ENCODE measurements at regions not wholly inside any gene's neighbourhood (a gene's known extent, or its start where the extent isn't known, plus 50 kb on each side); places are given as distances from the start of the nearest gene placed in this dataset.
"Not testable (repeated sequence)": the region's sequence is repeated elsewhere in the genome, so short reads cannot be mapped to it uniquely, and the experiment has no call there.

GRCh38 chr9:88875400-88876120 lies 115.7 kb upstream of the S1PR3 start:
- Mint-ChIP-seq H3K36me3 (no peaks in the 10 kb centered on the region), H3K27ac (no peak overlapping the region), H3K4me1 (no peaks in the 10 kb centered on the region), H3K4me3 (no peak overlapping the region), H3K9me3 (peaks cover 0 to 5% (median 0%) of the 10 kb centered on the region in 7 donors), H3K27me3 (peaks cover 19% of the 10 kb centered on the region)
- no peaks in the 10 kb centered on the region for H3K4me1 ChIP-seq (ENCODE audit: control insufficient read depth, insufficient read depth, low read length, poor library complexity, severe bottlenecking)
- peaks cover 4% of the 10 kb centered on the region for H3K27me3 ChIP-seq (ENCODE audit: control insufficient read depth, insufficient read depth, low read length)
- ATAC-seq (ENCODE audit: low read depth in 2 of 2) (no peak), DNase-seq (no peak)
- no peak overlapping the region for H3K4me3 ChIP-seq (ENCODE audit: low read depth, low read length)
- H3K9me3 ChIP-seq (ENCODE audit: control insufficient read depth in 2 of 2, low read length in 2 of 2) = no peaks in the 10 kb centered on the region
- no peaks in the 10 kb centered on the region for H3K36me3 ChIP-seq (ENCODE audit: control insufficient read depth, insufficient read depth, low read length)
- no peak overlapping the region for H3K27ac ChIP-seq (ENCODE audit: insufficient read depth, low read length, poor library complexity, severe bottlenecking)

- peaks cover 4% of the 10 kb centered on the region for H3K27me3 ChIP-seq (ENCODE audit: control insufficient read depth, insufficient read depth, low read length)
- Mint-ChIP-seq H3K27me3 (peaks cover 29% of the 10 kb centered on the region), H3K36me3 (no peaks in the 10 kb centered on the region), H3K4me3 (no peak overlapping the region), H3K4me1 (peaks cover 0 to 10% (median 6%) of the 10 kb centered on the region in 4 donors), H3K27ac (no peak overlapping the region), H3K9me3 (peaks cover 0 to 15% (median 3%) of the 10 kb centered on the region in 7 donors)
- no peak overlapping the region for H3K4me3 ChIP-seq (ENCODE audit: low read depth, low read length)
- no peak for DNase-seq
- no peaks in the 10 kb centered on the region for H3K4me1 ChIP-seq (ENCODE audit: control insufficient read depth, insufficient read depth, low read length, poor library complexity, severe bottlenecking)
- no peak overlapping the region for H3K27ac ChIP-seq (ENCODE audit: insufficient read depth, low read length, poor library complexity, severe bottlenecking)
- H3K36me3 ChIP-seq (ENCODE audit: control insufficient read depth, insufficient read depth, low read length) = no peaks in the 10 kb centered on the region
- H3K9me3 ChIP-seq (ENCODE audit: control insufficient read depth in 2 of 2, low read length in 2 of 2) = no peaks in the 10 kb centered on the region
- ATAC-seq (ENCODE audit: low read depth in 2 of 2) = no peak
These were observed 111.1 kb upstream of the S1PR3 start for GRCh38 chr9:88880199-88880598.

DNA sequence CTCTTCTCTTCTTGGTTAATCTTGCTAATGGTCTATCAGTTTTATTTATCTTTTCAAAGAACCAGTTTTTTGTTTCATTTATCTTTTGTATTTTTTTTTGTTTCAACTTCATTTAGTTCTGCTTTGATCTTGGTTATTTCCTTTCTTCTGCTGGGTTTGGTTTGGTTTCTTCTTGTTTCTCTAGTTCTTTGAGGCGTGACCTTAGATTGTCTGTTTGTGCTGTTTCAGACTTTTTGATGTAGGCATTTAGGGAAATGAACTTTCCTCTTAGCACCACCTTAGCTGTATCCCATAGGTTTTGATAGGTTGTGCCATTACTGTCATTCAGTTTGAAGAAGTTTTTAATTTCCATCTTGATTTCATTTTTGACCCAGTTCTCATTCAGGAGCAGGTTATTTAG lies 107.0 kb upstream of the S1PR3 start:
- not testable (repeated sequence) for H3K36me3 ChIP-seq (ENCODE audit: control insufficient read depth, insufficient read depth, low read length); DNase-seq; H3K9me3 ChIP-seq (ENCODE audit: control insufficient read depth in 2 of 2, low read length in 2 of 2); H3K4me1 ChIP-seq (ENCODE audit: control insufficient read depth, insufficient read depth, low read length, poor library complexity, severe bottlenecking); H3K27me3 ChIP-seq (ENCODE audit: control insufficient read depth, insufficient read depth, low read length); H3K27ac ChIP-seq (ENCODE audit: insufficient read depth, low read length, poor library complexity, severe bottlenecking); ATAC-seq (ENCODE audit: low read depth in 2 of 2); H3K4me3 Mint-ChIP-seq; H3K36me3 Mint-ChIP-seq; H3K27ac Mint-ChIP-seq; H3K4me3 ChIP-seq (ENCODE audit: low read depth, low read length)
- Mint-ChIP-seq H3K9me3 (peaks cover 0 to 17% (median 3%) of the 10 kb centered on the region in 7 donors), H3K27me3 (peaks cover 38% of the 10 kb centered on the region), H3K4me1 (peaks cover 0 to 10% (median 6%) of the 10 kb centered on the region in 4 donors)

- not testable (repeated sequence) for H3K9me3 ChIP-seq (ENCODE audit: control insufficient read depth in 2 of 2, low read length in 2 of 2); H3K27me3 ChIP-seq (ENCODE audit: control insufficient read depth, insufficient read depth, low read length); H3K4me3 ChIP-seq (ENCODE audit: low read depth, low read length); H3K27ac ChIP-seq (ENCODE audit: insufficient read depth, low read length, poor library complexity, severe bottlenecking); H3K36me3 ChIP-seq (ENCODE audit: control insufficient read depth, insufficient read depth, low read length); ATAC-seq (ENCODE audit: low read depth in 2 of 2); H3K4me1 ChIP-seq (ENCODE audit: control insufficient read depth, insufficient read depth, low read length, poor library complexity, severe bottlenecking); H3K4me3 Mint-ChIP-seq; H3K36me3 Mint-ChIP-seq; DNase-seq
- H3K27me3 Mint-ChIP-seq = peaks cover 44% of the 10 kb centered on the region
- peak overlapping the region in 1 of 3 donors; percentile 18 for H3K27ac Mint-ChIP-seq
- H3K4me1 Mint-ChIP-seq = peaks cover 0 to 12% (median 6%) of the 10 kb centered on the region in 4 donors
- H3K9me3 Mint-ChIP-seq = peaks cover 0 to 17% (median 2%) of the 10 kb centered on the region in 7 donors
These were observed 104.5 kb upstream of the S1PR3 start for GRCh38 chr9:88886762-88887161.

DNA sequence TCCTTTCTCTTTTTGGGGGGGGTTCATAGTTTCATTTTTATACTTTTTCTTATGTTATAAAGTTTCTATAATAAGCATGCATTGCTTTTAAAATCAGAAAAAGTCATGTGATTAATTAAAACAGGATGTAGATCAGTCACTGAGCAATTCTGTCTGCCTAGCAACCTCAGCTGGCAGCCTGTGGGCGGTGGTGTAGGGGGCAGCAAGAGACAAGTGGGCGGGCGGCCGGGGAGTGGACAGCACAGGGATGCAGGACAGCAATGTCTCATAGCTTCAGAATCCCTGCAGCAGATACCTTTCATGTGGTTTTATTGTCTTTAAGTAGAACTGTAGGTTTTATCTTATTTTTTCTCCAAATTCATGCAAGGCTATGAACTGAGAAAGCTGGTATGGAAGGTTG lies 101.9 kb upstream of the S1PR3 start:
- peaks cover 0 to 9% (median 1%) of the 10 kb centered on the region in 4 donors for H3K4me1 Mint-ChIP-seq
- H3K9me3 Mint-ChIP-seq = peaks cover 0 to 3% (median 0%) of the 10 kb centered on the region in 7 donors
- no peak overlapping the region for H3K4me3 Mint-ChIP-seq
- no peaks in the 10 kb centered on the region for H3K4me1 ChIP-seq (ENCODE audit: control insufficient read depth, insufficient read depth, low read length, poor library complexity, severe bottlenecking)
- ATAC-seq (ENCODE audit: low read depth in 2 of 2) = no peak
- H3K36me3 Mint-ChIP-seq = no peaks in the 10 kb centered on the region
- DNase-seq = no peak
- H3K27me3 Mint-ChIP-seq = peaks cover 35% of the 10 kb centered on the region
- peaks cover 2% of the 10 kb centered on the region for H3K27me3 ChIP-seq (ENCODE audit: control insufficient read depth, insufficient read depth, low read length)
- H3K36me3 ChIP-seq (ENCODE audit: control insufficient read depth, insufficient read depth, low read length) = no peaks in the 10 kb centered on the region
- H3K4me3 ChIP-seq (ENCODE audit: low read depth, low read length) = no peak overlapping the region
- H3K27ac ChIP-seq (ENCODE audit: insufficient read depth, low read length, poor library complexity, severe bottlenecking) = no peak overlapping the region
- peak overlapping the region in 1 of 3 donors; percentile 72 for H3K27ac Mint-ChIP-seq
- H3K9me3 ChIP-seq (ENCODE audit: control insufficient read depth in 2 of 2, low read length in 2 of 2) = no peaks in the 10 kb centered on the region

DNA sequence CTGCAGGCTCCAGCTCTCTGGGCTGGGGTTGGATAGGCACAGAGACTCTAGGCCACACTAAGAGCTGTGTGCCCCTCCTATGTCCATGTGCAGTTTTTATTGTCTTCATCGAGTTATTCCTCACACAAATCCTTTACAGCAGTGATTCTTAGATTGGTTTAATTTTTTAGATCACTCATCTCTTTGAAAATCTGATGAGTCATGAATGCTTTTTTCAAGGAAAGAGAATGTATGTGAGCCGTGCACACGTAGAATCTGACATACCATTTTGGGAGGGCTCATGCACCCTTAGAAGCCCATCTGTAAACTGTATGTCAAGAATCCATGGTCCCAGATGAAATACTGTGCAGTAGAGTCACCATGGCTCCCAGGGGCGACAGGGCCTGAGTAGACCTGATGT lies 100.7 kb upstream of the S1PR3 start:
- Mint-ChIP-seq H3K27ac (no peak overlapping the region), H3K4me1 (peaks cover 0 to 2% (median 0%) of the 10 kb centered on the region in 4 donors), H3K4me3 (no peak overlapping the region), H3K9me3 (peaks cover 0 to 3% (median 0%) of the 10 kb centered on the region in 7 donors), H3K36me3 (no peaks in the 10 kb centered on the region), H3K27me3 (peaks cover 42% of the 10 kb centered on the region)
- Histone ChIP-seq H3K27me3 (ENCODE audit: control insufficient read depth, insufficient read depth, low read length) (peaks cover 8% of the 10 kb centered on the region), H3K4me3 (ENCODE audit: low read depth, low read length) (no peak overlapping the region), H3K4me1 (ENCODE audit: control insufficient read depth, insufficient read depth, low read length, poor library complexity, severe bottlenecking) (no peaks in the 10 kb centered on the region), H3K27ac (ENCODE audit: insufficient read depth, low read length, poor library complexity, severe bottlenecking) (no peak overlapping the region), H3K36me3 (ENCODE audit: control insufficient read depth, insufficient read depth, low read length) (no peaks in the 10 kb centered on the region), H3K9me3 (ENCODE audit: control insufficient read depth in 2 of 2, low read length in 2 of 2) (no peaks in the 10 kb centered on the region)
- no peak for DNase-seq
- ATAC-seq (ENCODE audit: low read depth in 2 of 2) = no peak

DNA sequence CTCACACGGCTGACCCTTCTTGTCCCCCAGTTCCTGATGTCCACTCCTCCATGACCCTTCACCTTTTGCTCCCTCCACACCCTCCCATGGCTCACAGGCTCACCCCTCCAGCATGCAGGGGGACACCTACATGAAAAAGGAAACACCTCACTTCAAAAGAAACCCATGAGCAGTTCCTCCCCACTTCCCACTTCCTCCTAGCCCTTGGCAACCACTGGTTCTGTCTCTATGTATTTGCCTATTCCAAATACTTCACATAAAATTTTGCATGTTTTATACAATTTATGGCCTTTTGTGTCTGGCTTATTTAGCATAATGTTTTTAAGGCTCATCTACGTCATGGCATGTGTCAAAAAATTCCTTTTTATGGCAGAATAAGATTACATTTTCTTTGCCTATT lies 100.2 kb upstream of the S1PR3 start:
- peaks cover 0 to 2% (median 0%) of the 10 kb centered on the region in 4 donors for H3K4me1 Mint-ChIP-seq
- no peak overlapping the region for H3K4me3 Mint-ChIP-seq
- H3K27me3 Mint-ChIP-seq = peaks cover 45% of the 10 kb centered on the region
- no peak for ATAC-seq (ENCODE audit: low read depth in 2 of 2)
- no peaks in the 10 kb centered on the region for H3K36me3 Mint-ChIP-seq
- H3K4me1 ChIP-seq (ENCODE audit: control insufficient read depth, insufficient read depth, low read length, poor library complexity, severe bottlenecking) = no peaks in the 10 kb centered on the region
- no peak overlapping the region for H3K27ac ChIP-seq (ENCODE audit: insufficient read depth, low read length, poor library complexity, severe bottlenecking)
- peaks cover 0 to 3% (median 0%) of the 10 kb centered on the region in 7 donors for H3K9me3 Mint-ChIP-seq
- H3K36me3 ChIP-seq (ENCODE audit: control insufficient read depth, insufficient read depth, low read length) = no peaks in the 10 kb centered on the region
- no peak overlapping the region for H3K27ac Mint-ChIP-seq
- no peaks in the 10 kb centered on the region for H3K9me3 ChIP-seq (ENCODE audit: control insufficient read depth in 2 of 2, low read length in 2 of 2)
- no peak for DNase-seq
- peaks cover 8% of the 10 kb centered on the region for H3K27me3 ChIP-seq (ENCODE audit: control insufficient read depth, insufficient read depth, low read length)
- no peak overlapping the region for H3K4me3 ChIP-seq (ENCODE audit: low read depth, low read length)

GRCh38 chr9:88892724-88893123 lies 98.5 kb upstream of the S1PR3 start:
- H3K27me3 ChIP-seq (ENCODE audit: control insufficient read depth, insufficient read depth, low read length) = peaks cover 8% of the 10 kb centered on the region
- Mint-ChIP-seq H3K4me1 (peaks cover 0 to 2% (median 0%) of the 10 kb centered on the region in 4 donors), H3K4me3 (no peak overlapping the region), H3K9me3 (peaks cover 0 to 2% (median 0%) of the 10 kb centered on the region in 7 donors), H3K27ac (no peak overlapping the region), H3K27me3 (peaks cover 49% of the 10 kb centered on the region), H3K36me3 (no peaks in the 10 kb centered on the region)
- DNase-seq (no peak), ATAC-seq (ENCODE audit: low read depth in 2 of 2) (no peak)
- H3K9me3 ChIP-seq (ENCODE audit: control insufficient read depth in 2 of 2, low read length in 2 of 2) = no peaks in the 10 kb centered on the region
- H3K4me3 ChIP-seq (ENCODE audit: low read depth, low read length) = no peak overlapping the region
- no peaks in the 10 kb centered on the region for H3K36me3 ChIP-seq (ENCODE audit: control insufficient read depth, insufficient read depth, low read length)
- no peaks in the 10 kb centered on the region for H3K4me1 ChIP-seq (ENCODE audit: control insufficient read depth, insufficient read depth, low read length, poor library complexity, severe bottlenecking)
- no peak overlapping the region for H3K27ac ChIP-seq (ENCODE audit: insufficient read depth, low read length, poor library complexity, severe bottlenecking)

Measured in CD4-positive, CD25-positive, alpha-beta regulatory T cell (primary cell).